ENCODE measurements at regions not wholly inside any gene's neighbourhood (a gene's known extent, or its start where the extent isn't known, plus 50 kb on each side); places are given as distances from the start of the nearest gene placed in this dataset.
A peak's percentile ranks its signal among the peaks of the same experiment; 100 is the strongest.
"Not testable (repeated sequence)": the region's sequence is repeated elsewhere in the genome, so short reads cannot be mapped to it uniquely, and the experiment has no call there.

DNA sequence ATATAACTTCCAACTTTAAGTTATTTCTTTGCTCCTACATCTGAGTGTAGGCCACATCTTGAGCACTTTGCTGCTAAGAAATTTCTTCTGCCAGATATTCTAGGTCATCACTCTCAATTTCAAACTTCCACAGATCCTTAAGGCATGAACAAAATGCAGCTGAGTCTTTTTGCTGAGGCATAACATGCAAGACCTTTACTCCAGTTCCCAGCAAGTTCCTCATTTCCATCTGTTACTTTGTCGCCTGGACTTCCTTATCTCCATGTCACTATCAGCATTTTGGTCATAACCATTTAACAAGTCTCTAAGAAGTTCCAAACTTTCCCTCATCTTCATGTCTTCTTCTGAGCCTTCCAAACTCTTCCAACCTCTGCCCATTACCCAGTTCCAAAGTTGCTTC, 1077.3 kb upstream of the TMEFF2 start:
- H3K36me3 Mint-ChIP-seq: no peaks in the 10 kb centered on the region
- H3K4me3 Mint-ChIP-seq: no peak overlapping the region
- H3K27ac Mint-ChIP-seq: no peak overlapping the region
- peaks cover 4% of the 10 kb centered on the region for H3K9me3 Mint-ChIP-seq (ENCODE audit: low read depth)
- H3K4me1 Mint-ChIP-seq (ENCODE audit: low read depth): no peaks in the 10 kb centered on the region
- no peaks in the 10 kb centered on the region for H3K27me3 Mint-ChIP-seq

GRCh38 chr2:193270816-193271215, 1076.1 kb upstream of the TMEFF2 start:
- no peaks in the 10 kb centered on the region for H3K36me3 Mint-ChIP-seq

DNA sequence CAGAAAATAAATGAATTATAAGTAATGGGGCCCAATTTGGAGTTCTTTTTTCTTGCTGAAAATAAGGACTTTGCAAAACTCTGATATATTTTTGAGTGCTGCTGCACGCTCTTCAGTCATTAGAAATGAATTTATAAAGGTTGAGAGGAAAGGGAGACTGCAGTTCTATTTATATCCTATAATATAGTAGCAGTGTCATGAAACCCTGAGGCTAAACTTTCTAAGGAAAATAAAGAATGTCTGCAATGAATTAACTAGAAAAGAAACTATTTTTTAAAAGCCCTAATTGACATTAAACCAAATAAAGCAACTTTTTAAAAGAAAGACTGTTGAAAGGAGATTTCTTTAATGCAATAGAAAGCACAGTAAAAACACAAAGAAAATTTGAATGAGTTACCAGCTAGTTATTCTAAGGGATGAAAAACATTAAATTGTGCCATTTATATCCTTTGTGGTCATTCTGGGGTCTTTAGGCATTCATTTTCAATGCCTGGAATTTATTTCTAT, 1072.8 kb upstream of the TMEFF2 start:
- Mint-ChIP-seq H3K27ac (no peak overlapping the region), H3K27me3 (no peaks in the 10 kb centered on the region), H3K9me3 (ENCODE audit: low read depth) (peaks cover 4% of the 10 kb centered on the region), H3K4me1 (ENCODE audit: low read depth) (no peaks in the 10 kb centered on the region), H3K4me3 (no peak overlapping the region), H3K36me3 (no peaks in the 10 kb centered on the region)

More at GRCh38 chr2:193270816-193271215, 1076.1 kb upstream of the TMEFF2 start:
- Mint-ChIP-seq H3K27me3 (no peaks in the 10 kb centered on the region), H3K4me3 (no peak overlapping the region), H3K27ac (no peak overlapping the region), H3K4me1 (ENCODE audit: low read depth) (no peaks in the 10 kb centered on the region), H3K9me3 (ENCODE audit: low read depth) (peaks cover 4% of the 10 kb centered on the region)

- Mint-ChIP-seq H3K9me3 (ENCODE audit: low read depth) (no peaks in the 10 kb centered on the region), H3K4me1 (ENCODE audit: low read depth) (no peaks in the 10 kb centered on the region), H3K27me3 (no peaks in the 10 kb centered on the region), H3K27ac (no peak overlapping the region), H3K4me3 (no peak overlapping the region), H3K36me3 (no peaks in the 10 kb centered on the region)
These were observed 1058.3 kb upstream of the TMEFF2 start for GRCh38 chr2:193253014-193253530.

GRCh38 chr2:193251909-193252308, 1057.2 kb upstream of the TMEFF2 start:
- no peaks in the 10 kb centered on the region for H3K4me1 Mint-ChIP-seq (ENCODE audit: low read depth)
- no peaks in the 10 kb centered on the region for H3K9me3 Mint-ChIP-seq (ENCODE audit: low read depth)
- no peak overlapping the region for H3K27ac Mint-ChIP-seq
- no peak overlapping the region for H3K4me3 Mint-ChIP-seq
- no peaks in the 10 kb centered on the region for H3K36me3 Mint-ChIP-seq
- no peaks in the 10 kb centered on the region for H3K27me3 Mint-ChIP-seq

DNA sequence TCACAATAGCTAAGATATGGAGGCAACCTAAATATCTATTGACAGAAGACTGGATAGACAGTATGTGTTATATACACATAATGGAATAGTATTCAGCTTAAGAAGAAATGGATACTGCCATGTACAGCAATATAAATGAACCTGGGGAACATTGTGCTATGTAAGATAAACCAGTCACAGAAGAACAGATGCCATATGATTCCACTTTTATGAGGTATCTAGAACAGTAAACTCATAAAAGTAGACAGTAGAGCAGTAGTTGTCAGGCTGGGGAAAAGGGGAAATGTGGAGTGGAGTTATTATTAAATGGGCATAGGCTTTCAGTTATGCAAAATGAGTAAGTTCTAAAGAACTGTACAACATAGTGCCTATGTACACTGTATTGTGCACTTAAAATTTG, 1055.7 kb upstream of the TMEFF2 start:
- no peak overlapping the region for H3K27ac Mint-ChIP-seq
- no peaks in the 10 kb centered on the region for H3K4me1 Mint-ChIP-seq (ENCODE audit: low read depth)
- no peaks in the 10 kb centered on the region for H3K9me3 Mint-ChIP-seq (ENCODE audit: low read depth)
- H3K27me3 Mint-ChIP-seq: no peaks in the 10 kb centered on the region
- no peak overlapping the region for H3K4me3 Mint-ChIP-seq
- no peaks in the 10 kb centered on the region for H3K36me3 Mint-ChIP-seq

GRCh38 chr2:193240752-193241151, 1046.0 kb upstream of the TMEFF2 start:
- Mint-ChIP-seq H3K27ac (no peak overlapping the region), H3K4me1 (ENCODE audit: low read depth) (no peaks in the 10 kb centered on the region), H3K27me3 (no peaks in the 10 kb centered on the region), H3K4me3 (no peak overlapping the region), H3K9me3 (ENCODE audit: low read depth) (no peaks in the 10 kb centered on the region), H3K36me3 (no peaks in the 10 kb centered on the region)

DNA sequence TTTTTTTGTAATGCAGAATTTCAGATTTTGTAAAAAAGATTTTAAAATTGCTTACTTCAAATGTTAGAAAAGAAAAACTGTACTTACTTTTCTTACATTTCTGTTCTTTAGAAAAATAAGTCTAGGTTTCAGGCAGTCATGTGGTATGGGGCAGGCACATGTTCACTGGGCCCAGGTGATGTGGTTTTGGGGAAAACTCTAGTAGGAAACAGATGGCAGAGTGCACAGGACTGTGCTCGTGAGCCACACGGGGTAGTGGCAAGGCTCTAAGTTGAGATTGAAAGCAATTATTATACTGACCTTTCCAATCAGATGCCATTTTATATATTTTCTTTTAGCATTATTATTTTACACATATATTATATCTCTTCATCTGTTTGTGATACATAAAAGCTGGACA, 1036.9 kb upstream of the TMEFF2 start:
- Mint-ChIP-seq H3K36me3 (no peaks in the 10 kb centered on the region), H3K9me3 (ENCODE audit: low read depth) (no peaks in the 10 kb centered on the region), H3K27me3 (no peaks in the 10 kb centered on the region), H3K4me1 (ENCODE audit: low read depth) (no peaks in the 10 kb centered on the region), H3K4me3 (no peak overlapping the region), H3K27ac (no peak overlapping the region)

DNA sequence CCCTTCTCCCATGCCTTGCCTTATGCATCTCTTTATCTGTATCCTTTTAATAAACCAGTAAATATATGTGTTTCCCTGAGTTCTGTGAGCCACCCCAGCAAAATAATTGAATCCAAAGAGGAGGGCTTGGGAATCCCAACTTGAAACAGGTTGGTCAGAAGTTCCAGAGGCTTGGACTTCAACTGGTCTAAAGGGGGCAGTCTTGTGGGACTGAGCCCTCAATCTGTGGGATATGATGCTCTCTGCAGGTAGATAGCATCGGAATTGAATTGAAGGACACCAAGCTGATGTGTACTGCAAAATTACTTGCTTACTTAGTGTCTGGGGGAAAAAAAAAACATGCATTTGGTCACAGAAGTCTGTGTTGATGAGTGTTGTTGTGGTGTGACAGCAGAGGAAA, 1033.5 kb upstream of the TMEFF2 start:
- H3K36me3 Mint-ChIP-seq: no peaks in the 10 kb centered on the region
- no peaks in the 10 kb centered on the region for H3K9me3 Mint-ChIP-seq (ENCODE audit: low read depth)
- H3K4me3 Mint-ChIP-seq: no peak overlapping the region
- no peak overlapping the region for H3K27ac Mint-ChIP-seq
- H3K27me3 Mint-ChIP-seq: no peaks in the 10 kb centered on the region
- no peaks in the 10 kb centered on the region for H3K4me1 Mint-ChIP-seq (ENCODE audit: low read depth)

DNA sequence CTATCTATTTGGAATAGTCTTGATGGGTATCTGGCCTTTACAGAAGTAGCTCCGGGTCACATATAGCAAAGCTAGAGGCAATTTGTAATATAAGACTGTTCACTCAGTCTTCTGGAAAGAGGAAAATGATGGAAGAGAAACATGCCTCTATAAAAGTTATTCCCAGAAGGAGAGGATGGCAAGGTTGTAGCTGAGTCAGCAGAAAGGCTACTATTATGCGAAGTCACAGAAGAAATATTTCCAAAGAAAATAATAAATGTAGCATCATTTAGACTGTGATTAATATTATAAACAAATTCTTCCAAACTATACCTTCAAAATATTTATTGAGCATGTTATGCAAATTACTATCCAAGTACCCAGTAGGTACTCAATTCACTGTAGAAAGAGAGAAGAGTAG, 1027.7 kb upstream of the TMEFF2 start:
- H3K4me3 Mint-ChIP-seq: no peak overlapping the region
- H3K27me3 Mint-ChIP-seq: no peaks in the 10 kb centered on the region
- no peaks in the 10 kb centered on the region for H3K4me1 Mint-ChIP-seq (ENCODE audit: low read depth)
- no peaks in the 10 kb centered on the region for H3K9me3 Mint-ChIP-seq (ENCODE audit: low read depth)
- H3K36me3 Mint-ChIP-seq: no peaks in the 10 kb centered on the region
- H3K27ac Mint-ChIP-seq: no peak overlapping the region

- Mint-ChIP-seq H3K27ac (no peak overlapping the region), H3K9me3 (ENCODE audit: low read depth) (no peaks in the 10 kb centered on the region), H3K4me1 (ENCODE audit: low read depth) (no peaks in the 10 kb centered on the region), H3K36me3 (no peaks in the 10 kb centered on the region), H3K27me3 (no peaks in the 10 kb centered on the region), H3K4me3 (no peak overlapping the region)
These were observed 1024.7 kb upstream of the TMEFF2 start for GRCh38 chr2:193219413-193219812.

GRCh38 chr2:193201583-193201982, 1006.9 kb upstream of the TMEFF2 start:
- H3K9me3 Mint-ChIP-seq (ENCODE audit: low read depth): no peaks in the 10 kb centered on the region
- H3K27ac Mint-ChIP-seq: no peak overlapping the region
- no peak overlapping the region for H3K4me3 Mint-ChIP-seq
- no peaks in the 10 kb centered on the region for H3K36me3 Mint-ChIP-seq
- H3K27me3 Mint-ChIP-seq: no peaks in the 10 kb centered on the region
- no peaks in the 10 kb centered on the region for H3K4me1 Mint-ChIP-seq (ENCODE audit: low read depth)

DNA sequence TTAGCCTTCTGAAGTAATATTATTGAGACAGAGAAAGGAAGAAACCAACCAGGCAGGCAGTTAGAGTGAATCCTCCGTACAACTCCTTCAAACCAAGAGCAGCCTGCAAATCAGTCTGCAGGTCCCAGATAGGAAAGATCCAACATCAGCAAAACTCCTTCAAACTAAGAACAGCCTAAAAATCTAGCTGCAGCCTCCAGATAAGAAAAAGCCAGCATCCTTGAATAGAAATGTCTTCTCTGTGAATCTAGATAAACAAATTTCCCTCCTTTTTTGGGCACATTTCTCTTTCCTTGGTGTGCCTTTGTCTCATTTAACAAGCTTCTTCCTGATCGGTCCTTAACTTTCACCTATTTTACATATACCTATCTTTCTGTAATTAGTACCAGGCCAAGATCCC, 1004.6 kb upstream of the TMEFF2 start:
- no peak overlapping the region for H3K27ac Mint-ChIP-seq
- H3K27me3 Mint-ChIP-seq: no peaks in the 10 kb centered on the region
- H3K36me3 Mint-ChIP-seq: no peaks in the 10 kb centered on the region
- H3K4me1 Mint-ChIP-seq (ENCODE audit: low read depth): no peaks in the 10 kb centered on the region
- H3K9me3 Mint-ChIP-seq (ENCODE audit: low read depth): no peaks in the 10 kb centered on the region
- no peak overlapping the region for H3K4me3 Mint-ChIP-seq

- H3K9me3 Mint-ChIP-seq (ENCODE audit: low read depth): no peaks in the 10 kb centered on the region
- H3K27ac Mint-ChIP-seq: no peak overlapping the region
- H3K36me3 Mint-ChIP-seq: no peaks in the 10 kb centered on the region
- H3K4me1 Mint-ChIP-seq (ENCODE audit: low read depth): peaks cover 9% of the 10 kb centered on the region
- H3K27me3 Mint-ChIP-seq: no peaks in the 10 kb centered on the region
- H3K4me3 Mint-ChIP-seq: peak overlapping the region; percentile 27
These were observed 993.1 kb upstream of the TMEFF2 start for GRCh38 chr2:193187816-193188215.

- not testable (repeated sequence) for H3K9me3 Mint-ChIP-seq (ENCODE audit: low read depth); H3K4me3 Mint-ChIP-seq; H3K27ac Mint-ChIP-seq; H3K36me3 Mint-ChIP-seq; H3K4me1 Mint-ChIP-seq (ENCODE audit: low read depth); H3K27me3 Mint-ChIP-seq
These were observed 976.2 kb upstream of the TMEFF2 start for GRCh38 chr2:193170981-193171380.

- Mint-ChIP-seq H3K36me3 (no peaks in the 10 kb centered on the region), H3K4me1 (ENCODE audit: low read depth) (no peaks in the 10 kb centered on the region), H3K27ac (no peak overlapping the region), H3K4me3 (no peak overlapping the region), H3K27me3 (no peaks in the 10 kb centered on the region), H3K9me3 (ENCODE audit: low read depth) (no peaks in the 10 kb centered on the region)
These were observed 961.7 kb upstream of the TMEFF2 start for GRCh38 chr2:193156480-193156879.

Measured in activated naive CD8-positive, alpha-beta T cell (primary cell).